HUES6 (cell line): ENCODE measurements at regions not wholly inside any gene's neighbourhood (a gene's known extent, or its start where the extent isn't known, plus 50 kb on each side); places are given as distances from the start of the nearest gene placed in this dataset.
"Not testable (repeated sequence)": the region's sequence is repeated elsewhere in the genome, so short reads cannot be mapped to it uniquely, and the experiment has no call there.

Experiments
- H3K27ac ChIP-seq: 2 replicates; pipeline ENCODE4 v1.7.0; 2013; ENCODE audit warnings: low read depth, mild to moderate bottlenecking, low read length, inconsistent platforms
- H3K27me3 ChIP-seq: 2 replicates; pipeline ENCODE4 v1.6.1; 2013; ENCODE audit warnings: low read length; ENCODE audit not compliant: control insufficient read depth, insufficient read depth
- H3K36me3 ChIP-seq: 2 replicates; pipeline ENCODE4 v1.6.1; 2013; ENCODE audit warnings: low read length; ENCODE audit not compliant: control insufficient read depth, insufficient read depth
- H3K4me1 ChIP-seq: 2 replicates; pipeline ENCODE4 v1.6.1; 2013; ENCODE audit warnings: low read length; ENCODE audit not compliant: control insufficient read depth, insufficient read depth
- H3K4me3 ChIP-seq: 2 replicates; pipeline ENCODE4 v1.5.1; 2013; ENCODE audit warnings: low read depth, low read length
- H3K9ac ChIP-seq: one replicate; pipeline ENCODE4 v1.6.1; 2013; ENCODE audit warnings: mild to moderate bottlenecking, low read length
- H3K9me3 ChIP-seq: 2 replicates; pipeline ENCODE4 v1.6.1; 2013; ENCODE audit warnings: low read depth, low read length; ENCODE audit not compliant: control insufficient read depth, insufficient read depth

DNA sequence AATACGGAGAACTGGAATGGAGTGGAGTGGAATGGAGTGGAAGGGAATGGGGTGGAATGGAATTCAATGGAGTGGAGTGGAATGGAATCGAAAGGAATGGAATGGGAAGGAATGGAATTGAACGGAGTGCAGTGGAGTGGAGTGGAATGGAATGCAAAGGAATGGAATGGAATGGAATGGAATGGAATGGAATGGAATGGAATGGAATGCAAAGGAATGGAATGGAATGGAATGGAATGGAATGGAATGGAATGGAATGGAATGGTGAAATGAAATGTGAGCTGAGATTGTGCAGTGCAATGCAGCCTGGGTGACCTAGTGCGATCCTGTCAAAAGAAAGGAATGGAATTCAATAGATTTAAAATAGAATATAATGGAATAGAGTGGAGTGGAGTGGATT lies 357.3 kb upstream of the WSB1 start:
- H3K9ac ChIP-seq, H3K4me1 ChIP-seq, H3K4me3 ChIP-seq, H3K36me3 ChIP-seq, H3K27me3 ChIP-seq, H3K27ac ChIP-seq: not testable (repeated sequence)
- H3K9me3 ChIP-seq = peaks cover 55% of the 10 kb centered on the region

DNA sequence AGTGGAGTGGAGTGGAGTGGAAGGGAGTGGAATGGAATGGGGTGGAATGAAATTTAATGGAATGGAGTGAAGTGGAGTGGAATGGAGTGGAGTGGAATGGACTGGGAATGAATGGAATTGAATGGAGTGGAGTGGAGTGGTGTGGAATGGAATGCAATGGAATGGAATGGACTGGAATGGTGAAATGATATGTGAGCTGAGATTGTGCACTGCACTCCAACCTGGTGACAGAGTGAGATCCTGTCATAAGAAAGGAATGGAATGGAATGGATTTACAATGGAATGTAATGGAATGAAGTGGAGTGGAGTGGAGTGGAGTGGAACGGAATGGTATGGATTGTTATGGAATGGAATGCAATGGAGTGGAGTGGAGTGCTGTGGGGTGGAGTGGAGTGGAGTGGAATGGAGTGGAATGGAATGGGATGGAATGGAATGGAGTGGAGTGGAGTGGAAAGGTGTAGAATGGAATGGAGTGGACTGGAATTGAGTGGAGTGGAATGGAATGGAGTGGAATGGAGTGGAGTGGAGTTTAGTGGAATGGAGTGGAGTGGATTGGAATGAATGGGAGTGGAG lies 356.1 kb upstream of the WSB1 start:
- H3K27me3 ChIP-seq, H3K4me1 ChIP-seq, H3K36me3 ChIP-seq, H3K4me3 ChIP-seq, H3K9ac ChIP-seq, H3K27ac ChIP-seq: not testable (repeated sequence)
- H3K9me3 ChIP-seq = peaks cover 56% of the 10 kb centered on the region

DNA sequence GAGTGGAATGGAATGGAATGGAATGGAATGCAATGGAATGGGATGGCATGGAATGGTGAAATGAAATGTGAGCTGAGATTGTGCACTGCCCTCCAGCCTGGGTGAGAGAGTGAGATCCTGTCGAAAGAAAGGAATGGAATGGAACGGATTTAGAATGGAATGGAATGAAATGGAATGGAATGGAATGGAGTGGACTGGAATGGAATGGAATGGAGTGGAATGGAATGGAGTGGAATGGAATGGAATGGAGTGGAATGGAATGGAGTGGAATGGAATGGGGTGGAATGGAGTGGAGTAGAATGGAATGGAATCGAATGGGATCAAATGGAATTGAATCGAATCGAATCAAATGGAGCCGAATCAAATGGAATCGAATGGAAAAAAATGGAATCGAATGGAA lies 354.2 kb upstream of the WSB1 start:
- not testable (repeated sequence) for H3K36me3 ChIP-seq, H3K27me3 ChIP-seq, H3K9ac ChIP-seq, H3K27ac ChIP-seq, H3K4me1 ChIP-seq, H3K4me3 ChIP-seq
- peaks cover 57% of the 10 kb centered on the region for H3K9me3 ChIP-seq

DNA sequence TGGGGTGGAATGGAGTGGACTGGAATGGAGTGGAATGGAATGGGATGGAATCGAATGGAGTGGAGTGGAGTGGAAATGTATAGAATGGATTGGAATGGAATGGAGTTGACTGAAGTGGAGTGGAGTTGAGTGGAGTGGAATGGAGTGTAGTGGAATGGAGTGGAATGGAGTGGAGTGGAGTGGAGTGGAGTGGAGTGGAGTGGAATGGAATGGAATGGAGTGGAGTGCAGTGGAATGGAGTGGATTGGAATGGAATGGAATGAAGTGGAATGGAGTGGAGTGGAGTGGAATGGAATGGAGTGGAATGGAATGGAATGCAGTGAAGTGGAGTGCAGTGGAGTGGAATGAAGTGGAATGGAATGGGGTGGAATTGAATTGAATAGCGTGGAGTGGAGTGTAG lies 353.3 kb upstream of the WSB1 start:
- H3K36me3 ChIP-seq, H3K9ac ChIP-seq, H3K27ac ChIP-seq, H3K27me3 ChIP-seq, H3K4me1 ChIP-seq: not testable (repeated sequence)
- H3K9me3 ChIP-seq = peaks cover 57% of the 10 kb centered on the region
- H3K4me3 ChIP-seq = 0 out of 2 replicates have a peak overlapping the region, but pooled peaks have one; percentile 18

DNA sequence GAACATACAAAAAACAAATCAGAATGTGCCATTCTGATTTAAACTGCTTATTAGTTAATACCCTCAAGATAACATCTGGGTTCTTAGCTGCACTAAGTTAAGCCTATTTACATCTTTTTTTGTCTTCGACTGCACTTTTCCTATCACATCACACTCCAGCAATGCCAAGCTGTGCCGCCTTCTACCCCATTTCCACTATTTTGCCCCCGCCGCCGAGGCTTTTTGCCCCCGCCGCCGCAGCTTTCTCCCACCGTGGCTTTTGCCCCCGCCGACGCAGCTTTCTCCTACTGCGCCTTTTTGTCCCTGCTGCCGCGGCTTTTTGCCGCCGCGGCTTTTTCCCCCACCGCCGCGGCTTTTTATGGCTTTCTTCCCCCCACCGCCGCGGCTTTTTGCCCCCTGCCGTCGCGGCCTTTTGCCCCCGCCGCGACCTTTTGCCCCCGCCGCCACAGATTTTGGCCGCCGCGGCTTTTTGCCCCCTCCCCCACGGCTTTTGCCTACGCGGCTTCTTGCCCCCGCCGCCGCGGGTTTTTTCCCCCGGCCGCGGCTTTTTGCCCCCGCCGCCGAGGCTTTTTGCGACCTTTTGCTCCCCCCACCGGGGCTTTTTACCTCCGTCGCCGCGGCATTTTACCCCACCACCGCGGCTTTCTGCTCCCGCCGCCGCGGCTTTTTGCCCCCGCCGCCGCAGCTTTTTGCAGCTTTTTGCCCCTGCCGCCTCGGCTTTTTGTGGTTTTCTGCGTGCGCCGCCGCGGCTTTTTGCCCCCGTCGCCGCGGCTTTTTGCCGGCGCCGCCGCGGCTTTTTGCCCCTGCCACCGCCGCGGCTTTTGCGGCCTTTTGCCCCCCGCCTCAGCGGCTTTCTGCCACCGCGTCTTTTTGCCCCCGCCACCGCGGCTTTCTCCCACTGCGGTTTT lies 331.4 kb upstream of the WSB1 start:
- Histone ChIP-seq H3K9ac (no peak overlapping the region), H3K27me3 (no peaks in the 10 kb centered on the region), H3K36me3 (no peaks in the 10 kb centered on the region), H3K9me3 (peaks cover 27% of the 10 kb centered on the region; the same call in 1 of the 2 replicates), H3K4me3 (no peak overlapping the region), H3K4me1 (no peaks in the 10 kb centered on the region), H3K27ac (no peak overlapping the region)

DNA sequence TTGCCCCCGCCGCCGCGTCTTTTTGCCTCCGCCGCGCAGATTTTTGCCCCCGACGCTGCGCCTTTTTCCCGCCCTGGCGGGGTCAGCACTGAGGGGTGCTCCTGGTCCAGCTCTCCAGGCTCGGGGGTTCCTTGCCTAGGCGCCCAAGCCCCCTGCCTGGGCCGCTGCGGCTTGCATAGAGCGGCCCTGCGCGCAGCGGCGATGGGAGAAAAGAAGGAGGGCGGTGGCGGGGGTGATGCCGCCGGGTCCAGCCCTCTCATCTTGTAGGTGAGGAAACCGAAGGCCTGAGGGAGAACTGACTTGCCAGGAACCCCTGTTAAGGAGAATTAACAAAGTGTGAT lies 330.8 kb upstream of the WSB1 start:
- Histone ChIP-seq H3K9ac (no peak overlapping the region), H3K9me3 (peaks cover 23% of the 10 kb centered on the region; the same call in 1 of the 2 replicates), H3K27me3 (no peaks in the 10 kb centered on the region), H3K27ac (no peak overlapping the region), H3K36me3 (no peaks in the 10 kb centered on the region), H3K4me1 (no peaks in the 10 kb centered on the region), H3K4me3 (no peak overlapping the region)

DNA sequence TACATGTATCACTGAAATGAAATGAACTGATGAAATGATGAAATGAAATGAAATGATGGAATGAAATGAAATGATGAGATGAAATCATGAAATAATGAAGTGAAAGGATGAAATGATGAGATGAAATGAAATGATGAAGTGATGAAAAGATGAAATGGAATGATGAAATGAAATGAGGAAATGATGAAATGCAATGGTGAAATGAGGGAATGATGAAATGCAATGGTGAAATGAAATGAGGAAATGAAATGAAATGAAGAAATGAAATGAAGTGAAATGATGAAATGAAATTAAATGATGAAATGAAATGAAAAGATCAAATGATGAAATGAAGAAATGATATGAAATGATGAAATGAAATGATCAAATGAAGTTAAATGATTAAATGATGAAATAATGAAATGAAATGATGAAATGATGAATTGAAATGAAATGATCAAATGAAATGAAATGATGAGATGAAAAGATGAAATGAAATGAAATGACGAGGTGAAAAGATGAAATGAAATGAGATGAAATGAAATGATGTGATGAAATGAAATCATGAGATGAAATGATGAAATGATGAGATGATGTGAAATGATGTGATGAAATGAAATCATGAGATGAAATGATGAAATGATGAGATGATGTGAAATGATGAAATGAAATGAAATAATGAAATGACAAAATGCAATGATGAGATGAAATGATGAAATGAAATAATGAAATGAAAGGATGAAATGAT lies 327.9 kb upstream of the WSB1 start:
- H3K4me1 ChIP-seq, H3K36me3 ChIP-seq, H3K27ac ChIP-seq, H3K27me3 ChIP-seq, H3K9ac ChIP-seq, H3K4me3 ChIP-seq: not testable (repeated sequence)
- H3K9me3 ChIP-seq = peaks cover 23% of the 10 kb centered on the region; the same call in 1 of the 2 replicates

DNA sequence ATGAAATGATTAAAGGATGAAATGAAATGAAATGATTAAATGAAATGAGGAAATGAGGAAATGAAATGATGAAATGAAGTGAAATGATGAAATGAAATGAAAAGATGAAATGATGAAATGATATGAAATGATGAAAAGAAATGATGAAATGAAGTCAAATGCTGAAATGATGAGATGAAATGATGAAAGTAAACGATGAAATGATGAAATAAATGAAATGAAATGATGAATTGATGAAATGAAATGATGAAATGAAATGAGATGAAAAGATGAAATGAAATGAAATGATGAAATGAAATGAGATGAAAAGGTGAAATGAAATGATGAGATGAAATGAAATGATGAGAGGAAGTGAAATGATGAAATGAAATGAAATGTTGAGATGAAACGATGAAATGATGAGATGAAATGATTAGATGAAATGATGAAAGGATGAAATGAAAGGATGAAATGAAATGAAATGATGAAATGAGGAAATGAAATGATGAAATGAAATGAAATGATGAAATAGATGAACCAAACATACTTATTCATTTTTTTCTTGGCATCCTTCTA lies 327.2 kb upstream of the WSB1 start:
- not testable (repeated sequence) for H3K27me3 ChIP-seq, H3K4me3 ChIP-seq, H3K27ac ChIP-seq, H3K36me3 ChIP-seq, H3K9ac ChIP-seq, H3K4me1 ChIP-seq
- peaks cover 23% of the 10 kb centered on the region; the same call in 1 of the 2 replicates for H3K9me3 ChIP-seq

DNA sequence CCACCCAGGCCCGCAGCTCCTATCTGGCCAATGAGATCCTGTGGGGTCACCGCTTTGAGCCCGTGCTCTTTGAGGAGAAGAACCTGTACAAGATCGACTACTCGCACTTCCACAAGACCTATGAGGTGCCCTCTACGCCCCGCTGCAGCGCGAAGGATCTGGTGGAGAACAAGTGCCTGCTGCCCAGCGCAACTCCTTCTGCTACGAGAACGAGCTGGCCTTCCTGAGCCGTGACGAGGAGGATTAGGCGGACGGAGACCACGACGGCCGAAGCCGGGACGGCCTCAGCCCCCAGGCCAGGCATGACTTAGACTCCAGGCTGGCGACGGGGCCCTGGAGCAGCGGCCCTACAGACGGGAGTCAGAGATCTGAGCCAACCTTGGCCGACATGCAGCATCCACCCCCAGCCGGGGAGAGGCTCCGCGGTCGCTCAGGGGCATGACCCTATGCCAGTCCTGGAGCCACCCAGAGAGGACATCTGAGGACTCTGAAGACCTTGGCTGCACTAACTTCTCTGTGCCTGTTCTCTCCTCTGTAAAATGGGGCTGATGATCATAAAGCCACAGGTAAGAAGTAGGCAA lies 312.0 kb upstream of the WSB1 start:
- peaks cover 42% of the 10 kb centered on the region; the same call in 1 of the 2 replicates for H3K9me3 ChIP-seq

DNA sequence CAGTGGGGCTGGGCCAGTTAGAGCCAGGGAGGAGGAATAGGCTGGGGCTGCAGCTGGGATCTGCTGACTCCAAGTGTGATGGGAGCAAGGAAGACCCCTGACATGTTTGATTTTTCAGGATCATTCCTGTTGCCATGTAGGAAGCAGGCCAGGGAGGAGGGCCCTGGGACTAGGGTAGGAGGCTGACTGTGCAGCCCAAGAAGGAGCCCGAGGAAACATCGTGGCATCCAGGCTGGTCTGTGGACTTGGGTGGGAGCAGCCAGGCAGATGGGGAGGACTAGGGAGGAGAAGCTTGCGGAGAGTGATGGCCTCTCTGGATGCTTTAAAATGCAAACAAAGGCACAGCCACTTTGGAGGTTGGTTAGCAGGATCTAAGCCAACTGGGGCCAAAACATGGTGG lies 311.4 kb upstream of the WSB1 start:
- not testable (repeated sequence) for H3K27ac ChIP-seq, H3K36me3 ChIP-seq, H3K9ac ChIP-seq, H3K4me1 ChIP-seq, H3K4me3 ChIP-seq, H3K27me3 ChIP-seq
- H3K9me3 ChIP-seq = peaks cover 47% of the 10 kb centered on the region; the same call in 1 of the 2 replicates

More for the DNA sequence above, 312.0 kb upstream of the WSB1 start:
- H3K4me1 ChIP-seq, H3K27me3 ChIP-seq, H3K4me3 ChIP-seq, H3K36me3 ChIP-seq, H3K27ac ChIP-seq, H3K9ac ChIP-seq: not testable (repeated sequence)
